ENCODE measurements at regions not wholly inside any gene's neighbourhood (a gene's known extent, or its start where the extent isn't known, plus 50 kb on each side); places are given as distances from the start of the nearest gene placed in this dataset.
"Not testable (repeated sequence)": the region's sequence is repeated elsewhere in the genome, so short reads cannot be mapped to it uniquely, and the experiment has no call there.

- ATAC-seq (ENCODE audit: poor library complexity), result no peak
- intact Hi-C loops (cut with DNase I), result no loop called here
Observed at GRCh38 chr5:142259758-142260157, 65.1 kb downstream of the SPRY4 start.

DNA sequence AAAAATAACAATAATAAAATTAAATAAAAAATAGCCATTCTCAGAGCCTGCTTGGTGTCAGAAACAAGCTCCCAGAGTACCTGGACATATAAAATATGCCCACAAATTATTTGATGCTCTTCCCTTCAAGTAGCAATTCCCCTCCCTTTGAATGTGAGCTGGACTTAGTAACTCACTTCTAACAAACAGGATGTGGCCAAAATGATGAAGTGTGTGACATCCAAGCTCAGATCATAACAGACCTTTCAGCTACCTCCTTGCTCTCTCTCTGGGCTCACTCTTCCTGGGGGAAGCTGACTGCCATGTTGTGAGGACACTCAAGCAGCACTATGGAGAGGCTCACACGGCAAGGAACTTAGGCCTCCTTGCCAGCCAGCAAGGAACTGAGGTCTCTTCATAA is 69.0 kb downstream of the SPRY4 start:
- intact Hi-C loops (cut with DNase I), result no loop called here
- ATAC-seq (ENCODE audit: poor library complexity) (no peak), DNase-seq (no peak)

More at GRCh38 chr5:142259758-142260157, 65.1 kb downstream of the SPRY4 start:
- no peak for DNase-seq

DNA sequence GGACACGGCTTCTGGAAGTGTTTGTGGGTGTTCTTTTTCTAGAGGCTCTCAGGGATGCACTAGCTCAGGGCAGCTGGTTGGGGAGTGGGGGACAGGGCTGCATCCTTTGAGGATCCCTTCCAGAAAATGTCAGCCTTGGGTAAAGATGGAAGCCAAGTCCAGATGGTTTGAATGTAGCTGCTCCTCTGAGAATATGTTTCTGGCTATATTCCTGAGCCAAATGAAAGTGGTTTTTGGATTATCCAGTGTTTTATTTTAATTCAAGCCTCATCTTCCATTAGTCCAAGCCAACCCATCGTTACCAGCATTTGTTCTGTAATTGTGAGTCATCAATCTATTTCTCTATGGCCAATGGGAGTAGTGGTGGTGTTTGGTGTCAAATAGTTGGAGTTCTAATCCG is 70.4 kb downstream of the SPRY4 start:
- intact Hi-C loops (cut with DNase I), result no loop called here
- ATAC-seq (ENCODE audit: poor library complexity), result peak; percentile 59
- DNase-seq, result no peak

DNA sequence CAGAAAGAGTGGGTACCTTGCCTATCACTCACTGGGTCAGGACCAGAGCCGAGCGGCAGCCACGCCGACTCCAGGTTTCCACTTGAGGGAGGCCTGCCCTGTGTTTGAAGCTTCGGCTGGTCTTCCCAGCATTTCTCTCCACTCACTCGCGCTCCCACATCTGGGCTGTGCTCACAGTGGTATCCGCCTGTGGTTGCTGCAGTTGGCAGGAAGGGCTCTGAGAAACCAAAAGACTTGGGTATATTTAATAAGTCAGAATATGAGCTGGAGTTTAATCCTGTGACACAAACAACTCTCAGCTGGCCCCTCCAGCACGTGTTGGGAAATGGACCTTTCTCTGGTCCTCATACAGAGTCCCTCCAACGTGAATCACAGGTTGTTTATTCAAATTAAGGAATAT is 70.9 kb downstream of the SPRY4 start:
- peak; percentile 19 for ATAC-seq (ENCODE audit: poor library complexity)
- intact Hi-C loops (cut with DNase I), result no loop called here
- no peak for DNase-seq

- intact Hi-C loops (cut with DNase I), result no loop called here
- DNase-seq (no peak), ATAC-seq (ENCODE audit: poor library complexity) (no peak)
Observed at GRCh38 chr5:142250119-142250518, 74.7 kb downstream of the SPRY4 start.

- intact Hi-C loops (cut with DNase I), result no loop called here
- DNase-seq (peak; percentile 79), ATAC-seq (ENCODE audit: poor library complexity) (peak; percentile 84)
Observed at GRCh38 chr5:142248853-142249462, 75.9 kb downstream of the SPRY4 start.

- peak; percentile 51 for ATAC-seq (ENCODE audit: poor library complexity)
- no peak for DNase-seq
- intact Hi-C loops (cut with DNase I), result no loop called here
Observed at GRCh38 chr5:142246258-142246657, 78.6 kb downstream of the SPRY4 start.

DNA sequence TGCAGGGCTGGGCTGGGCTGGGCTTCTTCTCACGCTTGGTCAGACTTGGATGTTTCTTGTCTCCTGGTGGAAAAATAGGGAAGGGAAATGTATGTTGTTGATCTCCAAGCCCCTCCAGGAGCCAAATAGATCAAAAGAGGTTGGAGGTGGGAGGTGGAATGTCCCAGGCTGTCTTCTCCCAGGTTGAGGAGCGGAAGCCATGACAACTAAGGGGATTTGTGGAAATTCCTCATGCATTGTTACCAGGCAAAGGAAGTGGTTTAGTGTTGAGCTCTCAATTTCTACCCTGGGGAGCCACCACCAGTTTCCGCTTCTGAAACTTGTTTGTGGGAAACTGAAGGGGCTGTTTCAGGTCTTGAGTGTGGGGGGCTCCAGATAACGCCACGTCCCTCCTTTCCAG is 79.0 kb downstream of the SPRY4 start:
- ATAC-seq (ENCODE audit: poor library complexity) (no peak), DNase-seq (no peak)
- intact Hi-C loops (cut with DNase I), result no loop called here

- no peak for DNase-seq
- intact Hi-C loops (cut with DNase I), result no loop called here
Observed at GRCh38 chr5:142244440-142244839, 80.4 kb downstream of the SPRY4 start.

GRCh38 chr5:142242272-142242671 is 82.5 kb downstream of the SPRY4 start:
- intact Hi-C loops (cut with DNase I), result no loop called here
- no peak for DNase-seq
- no peak for ATAC-seq (ENCODE audit: poor library complexity)

More at GRCh38 chr5:142244440-142244839, 80.4 kb downstream of the SPRY4 start:
- ATAC-seq (ENCODE audit: poor library complexity), result no peak

- no peak for DNase-seq
- intact Hi-C loops (cut with DNase I), result no loop called here
- ATAC-seq (ENCODE audit: poor library complexity), result no peak
Observed at GRCh38 chr5:142239394-142240159, 85.2 kb downstream of the SPRY4 start.

- no peak for DNase-seq
- intact Hi-C loops (cut with DNase I), result no loop called here
Observed at GRCh38 chr5:142237707-142238106, 87.1 kb downstream of the SPRY4 start.

GRCh38 chr5:142236673-142237290 is 88.0 kb downstream of the SPRY4 start:
- DNase-seq; intact Hi-C loops (cut with DNase I); ATAC-seq (ENCODE audit: poor library complexity): not testable (repeated sequence)

More at GRCh38 chr5:142237707-142238106, 87.1 kb downstream of the SPRY4 start:
- no peak for ATAC-seq (ENCODE audit: poor library complexity)

DNA sequence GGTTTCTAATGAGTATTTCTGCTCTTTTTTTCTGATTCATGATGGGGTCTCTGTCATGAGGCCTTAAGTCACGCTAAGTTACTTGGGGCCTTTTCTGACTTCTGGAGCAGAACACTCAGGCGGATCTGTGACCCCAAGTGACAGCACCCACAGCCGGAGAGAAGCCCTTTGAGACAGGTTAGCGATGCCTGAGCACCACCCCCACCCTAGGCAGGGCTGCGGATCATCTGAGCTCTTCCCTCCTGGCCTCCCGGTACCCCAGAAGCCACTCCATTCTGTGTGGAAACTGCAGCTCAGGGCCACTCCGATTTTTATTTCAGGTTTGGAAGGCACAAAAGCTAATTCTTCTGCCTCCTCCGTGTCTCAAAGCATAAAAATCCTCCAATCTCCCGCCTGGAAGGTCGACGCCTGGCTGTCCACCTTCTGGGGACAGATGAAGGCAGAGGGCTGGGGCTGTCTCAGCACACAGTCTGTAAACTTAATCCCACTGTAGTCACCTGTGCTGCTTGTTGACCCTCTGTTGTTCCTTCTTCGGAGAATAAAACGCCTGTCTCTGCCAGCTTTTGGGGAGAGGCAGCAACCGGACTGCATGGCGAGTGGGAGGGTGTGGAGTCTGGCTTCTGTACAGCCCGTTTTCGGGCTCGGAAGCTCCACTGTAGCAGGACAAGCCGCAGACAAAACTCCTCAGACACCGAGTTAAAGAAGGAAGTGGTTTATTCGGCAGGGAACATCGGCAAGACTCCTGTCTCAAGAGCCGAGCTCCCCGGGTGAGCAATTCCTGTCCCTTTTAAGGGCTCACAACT is 88.8 kb downstream of the SPRY4 start:
- intact Hi-C loops (cut with DNase I), result no loop called here
- DNase-seq, result no peak
- no peak for ATAC-seq (ENCODE audit: poor library complexity)

- ATAC-seq (ENCODE audit: poor library complexity) (no peak), DNase-seq (no peak)
- intact Hi-C loops (cut with DNase I), result no loop called here
Observed at GRCh38 chr5:142235050-142235797, 89.6 kb downstream of the SPRY4 start.

GRCh38 chr5:142233083-142234032 is 91.5 kb downstream of the SPRY4 start:
- ATAC-seq (ENCODE audit: poor library complexity) (no peak), DNase-seq (no peak)
- intact Hi-C loops (cut with DNase I), result no loop called here

DNA sequence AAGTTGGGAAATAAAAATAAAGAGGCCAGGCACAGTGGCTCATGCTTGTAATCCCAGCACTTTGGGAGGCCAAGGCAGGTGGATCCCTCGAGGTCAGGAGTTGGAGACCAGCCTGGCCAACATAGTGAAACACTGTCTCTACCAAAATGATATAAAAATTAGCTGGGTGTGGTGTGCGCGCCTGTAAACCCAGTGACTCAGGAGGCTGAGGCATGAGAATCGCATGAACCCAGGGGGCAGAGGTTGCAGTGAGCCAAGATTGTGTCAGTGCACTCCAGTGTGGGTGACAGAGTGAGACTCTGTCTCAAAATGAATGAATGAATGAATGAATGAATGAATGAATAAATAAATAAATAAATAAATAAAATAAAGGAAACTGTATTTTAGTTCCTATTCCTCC is 93.9 kb downstream of the SPRY4 start:
- ATAC-seq (ENCODE audit: poor library complexity); intact Hi-C loops (cut with DNase I); DNase-seq: not testable (repeated sequence)

Measured in Right ventricle myocardium superior (tissue), 1 donor.